GM18909 (cell line): ENCODE measurements at regions not wholly inside any gene's neighbourhood (a gene's known extent, or its start where the extent isn't known, plus 50 kb on each side); places are given as distances from the start of the nearest gene placed in this dataset.
A peak's percentile ranks its signal among the peaks of the same experiment; 100 is the strongest.
"Not testable (repeated sequence)": the region's sequence is repeated elsewhere in the genome, so short reads cannot be mapped to it uniquely, and the experiment has no call there.

Experiments used
- ATAC-seq: cut with Tn5 transposase; IDR thresholded peaks from one replicate; pipeline ENCODE4 v1.9.1; 2021; ENCODE audit warnings: mild to moderate bottlenecking; ENCODE audit not compliant: unreplicated experiment, poor library complexity

GRCh38 chr19:37303591-37304171 is 67.2 kb upstream of the ZNF527 start:
- ATAC-seq = no peak

- no peak for ATAC-seq
These were observed 66.6 kb upstream of the ZNF527 start for GRCh38 chr19:37304190-37304883.

GRCh38 chr19:37304884-37305255 is 66.0 kb upstream of the ZNF527 start:
- no peak for ATAC-seq

GRCh38 chr19:37306383-37306963 is 64.4 kb upstream of the ZNF527 start:
- ATAC-seq = no peak

GRCh38 chr19:37309834-37310575 is 60.9 kb upstream of the ZNF527 start:
- ATAC-seq = no peak

GRCh38 chr19:37312531-37313334 is 58.2 kb upstream of the ZNF527 start:
- ATAC-seq = not testable (repeated sequence)

GRCh38 chr19:37313335-37313627 is 57.6 kb upstream of the ZNF527 start:
- no peak for ATAC-seq

GRCh38 chr19:37317403-37318209 is 53.3 kb upstream of the ZNF527 start:
- ATAC-seq = peak; percentile 98

- ATAC-seq = not testable (repeated sequence)
These were observed 49.9 kb upstream of the ZNF527 start for GRCh38 chr19:37320988-37321387.
